ENCODE measurements at regions not wholly inside any gene's neighbourhood (a gene's known extent, or its start where the extent isn't known, plus 50 kb on each side); places are given as distances from the start of the nearest gene placed in this dataset.

GRCh38 chr22:48366591-48366990, 1461.1 kb downstream of the BRD1 start:
- no peaks in the 10 kb centered on the region for H3K9me3 Mint-ChIP-seq
- no peak for ATAC-seq (replicated peaks in 1 of 4)
- no peak overlapping the region for H3K4me3 ChIP-seq (ENCODE audit: control insufficient read depth in 1 of 2, extremely low read depth in 1 of 2, low read length in 1 of 2)
- H3K4me1 ChIP-seq (ENCODE audit: control insufficient read depth in 1 of 2, extremely low read depth in 1 of 2, insufficient read depth in 2 of 2, low read length in 2 of 2) = no peaks in the 10 kb centered on the region
- H3K27me3 ChIP-seq (replicated peaks in 1 of 2; ENCODE audit: control insufficient read depth in 2 of 2, extremely low read depth in 1 of 2, insufficient read depth in 2 of 2, low read length in 1 of 2) = peaks cover 0 to 21% of the 10 kb centered on the region in 2 experiments
- H3K36me3 Mint-ChIP-seq = no peaks in the 10 kb centered on the region
- no peaks in the 10 kb centered on the region for H3K9me3 ChIP-seq
- WGBS (ENCODE audit: insufficient coverage) = 73% methylated on average over 9 of the region's 9 CpGs
- H3K27me3 Mint-ChIP-seq = peaks cover 0 to 3% of the 10 kb centered on the region in 2 donors
- no peaks in the 10 kb centered on the region for H3K4me1 Mint-ChIP-seq
- H3K36me3 ChIP-seq (ENCODE audit: control insufficient read depth in 2 of 2, extremely low read depth in 1 of 2, insufficient read depth in 1 of 2, low read length in 1 of 2) = no peaks in the 10 kb centered on the region
- no peak for DNase-seq
- H3K27ac Mint-ChIP-seq = no peak overlapping the region
- POLR2A ChIA-PET = no interaction called here
- H3K4me3 Mint-ChIP-seq = no peak overlapping the region
- H3K27ac ChIP-seq (ENCODE audit: low read length) = no peak overlapping the region
- CTCF ChIA-PET = no interaction called here

GRCh38 chr22:48366056-48366455, 1461.6 kb downstream of the BRD1 start:
- Mint-ChIP-seq H3K36me3 (no peaks in the 10 kb centered on the region), H3K4me1 (no peaks in the 10 kb centered on the region), H3K9me3 (no peaks in the 10 kb centered on the region), H3K27me3 (peaks cover 0 to 3% of the 10 kb centered on the region in 2 donors), H3K27ac (no peak overlapping the region), H3K4me3 (no peak overlapping the region)
- Histone ChIP-seq H3K9me3 (no peaks in the 10 kb centered on the region), H3K27me3 (replicated peaks in 1 of 2; ENCODE audit: control insufficient read depth in 2 of 2, extremely low read depth in 1 of 2, insufficient read depth in 2 of 2, low read length in 1 of 2) (peaks cover 0 to 21% of the 10 kb centered on the region in 2 experiments), H3K27ac (ENCODE audit: low read length) (no peak overlapping the region), H3K36me3 (ENCODE audit: control insufficient read depth in 2 of 2, extremely low read depth in 1 of 2, insufficient read depth in 1 of 2, low read length in 1 of 2) (no peaks in the 10 kb centered on the region), H3K4me1 (ENCODE audit: control insufficient read depth in 1 of 2, extremely low read depth in 1 of 2, insufficient read depth in 2 of 2, low read length in 2 of 2) (no peaks in the 10 kb centered on the region), H3K4me3 (ENCODE audit: control insufficient read depth in 1 of 2, extremely low read depth in 1 of 2, low read length in 1 of 2) (no peak overlapping the region)
- no peak for DNase-seq
- ChIA-PET CTCF (no interaction called here), POLR2A (no interaction called here)
- WGBS (ENCODE audit: insufficient coverage) = 73% methylated on average over 6 of the region's 8 CpGs
- ATAC-seq (replicated peaks in 1 of 4) = no peak

GRCh38 chr22:48365386-48365785, 1462.3 kb downstream of the BRD1 start:
- peaks cover 0 to 16% of the 10 kb centered on the region in 2 experiments for H3K27me3 ChIP-seq (replicated peaks in 1 of 2; ENCODE audit: control insufficient read depth in 2 of 2, extremely low read depth in 1 of 2, insufficient read depth in 2 of 2, low read length in 1 of 2)
- no peaks in the 10 kb centered on the region for H3K4me1 ChIP-seq (ENCODE audit: control insufficient read depth in 1 of 2, extremely low read depth in 1 of 2, insufficient read depth in 2 of 2, low read length in 2 of 2)
- no peaks in the 10 kb centered on the region for H3K36me3 ChIP-seq (ENCODE audit: control insufficient read depth in 2 of 2, extremely low read depth in 1 of 2, insufficient read depth in 1 of 2, low read length in 1 of 2)
- Mint-ChIP-seq H3K27me3 (peaks cover 0 to 3% of the 10 kb centered on the region in 2 donors), H3K27ac (no peak overlapping the region), H3K4me1 (no peaks in the 10 kb centered on the region), H3K36me3 (no peaks in the 10 kb centered on the region), H3K4me3 (no peak overlapping the region), H3K9me3 (no peaks in the 10 kb centered on the region)
- DNase-seq (no peak), ATAC-seq (replicated peaks in 1 of 4) (no peak)
- POLR2A ChIA-PET = no interaction called here
- CTCF ChIA-PET = no interaction called here
- WGBS (ENCODE audit: insufficient coverage) = 97% methylated on average over 4 of the region's 4 CpGs
- H3K4me3 ChIP-seq (ENCODE audit: control insufficient read depth in 1 of 2, extremely low read depth in 1 of 2, low read length in 1 of 2) = no peak overlapping the region
- no peak overlapping the region for H3K27ac ChIP-seq (ENCODE audit: low read length)
- H3K9me3 ChIP-seq = no peaks in the 10 kb centered on the region

GRCh38 chr22:48362721-48363404, 1464.8 kb downstream of the BRD1 start:
- Mint-ChIP-seq H3K4me1 (no peaks in the 10 kb centered on the region), H3K4me3 (no peak overlapping the region), H3K9me3 (no peaks in the 10 kb centered on the region), H3K36me3 (no peaks in the 10 kb centered on the region), H3K27ac (no peak overlapping the region), H3K27me3 (no peaks in the 10 kb centered on the region)
- H3K9me3 ChIP-seq = no peaks in the 10 kb centered on the region
- CTCF ChIA-PET = no interaction called here
- POLR2A ChIA-PET = no interaction called here
- no peak for ATAC-seq (replicated peaks in 1 of 4)
- DNase-seq = no peak
- 81% methylated on average over 9 of the region's 15 CpGs for WGBS (ENCODE audit: insufficient coverage)
- H3K27me3 ChIP-seq (replicated peaks in 1 of 2; ENCODE audit: control insufficient read depth in 2 of 2, extremely low read depth in 1 of 2, insufficient read depth in 2 of 2, low read length in 1 of 2) = peaks cover 0 to 24% of the 10 kb centered on the region in 2 experiments
- H3K36me3 ChIP-seq (ENCODE audit: control insufficient read depth in 2 of 2, extremely low read depth in 1 of 2, insufficient read depth in 1 of 2, low read length in 1 of 2) = no peaks in the 10 kb centered on the region
- H3K4me1 ChIP-seq (ENCODE audit: control insufficient read depth in 1 of 2, extremely low read depth in 1 of 2, insufficient read depth in 2 of 2, low read length in 2 of 2) = no peaks in the 10 kb centered on the region
- H3K4me3 ChIP-seq (ENCODE audit: control insufficient read depth in 1 of 2, extremely low read depth in 1 of 2, low read length in 1 of 2) = no peak overlapping the region
- no peak overlapping the region for H3K27ac ChIP-seq (ENCODE audit: low read length)

- Histone ChIP-seq H3K4me1 (ENCODE audit: control insufficient read depth in 1 of 2, extremely low read depth in 1 of 2, insufficient read depth in 2 of 2, low read length in 2 of 2) (no peaks in the 10 kb centered on the region), H3K4me3 (ENCODE audit: control insufficient read depth in 1 of 2, extremely low read depth in 1 of 2, low read length in 1 of 2) (no peak overlapping the region), H3K36me3 (ENCODE audit: control insufficient read depth in 2 of 2, extremely low read depth in 1 of 2, insufficient read depth in 1 of 2, low read length in 1 of 2) (no peaks in the 10 kb centered on the region), H3K27ac (ENCODE audit: low read length) (no peak overlapping the region), H3K27me3 (replicated peaks in 1 of 2; ENCODE audit: control insufficient read depth in 2 of 2, extremely low read depth in 1 of 2, insufficient read depth in 2 of 2, low read length in 1 of 2) (peaks cover 0 to 25% of the 10 kb centered on the region in 2 experiments), H3K9me3 (no peaks in the 10 kb centered on the region)
- H3K27ac Mint-ChIP-seq = no peak overlapping the region
- no peaks in the 10 kb centered on the region for H3K9me3 Mint-ChIP-seq
- H3K36me3 Mint-ChIP-seq = no peaks in the 10 kb centered on the region
- POLR2A ChIA-PET = no interaction called here
- 89% methylated on average over 1 of the region's 1 CpG for WGBS (ENCODE audit: insufficient coverage)
- no peak overlapping the region for H3K4me3 Mint-ChIP-seq
- DNase-seq (no peak), ATAC-seq (replicated peaks in 1 of 4) (no peak)
- CTCF ChIA-PET = no interaction called here
- H3K4me1 Mint-ChIP-seq = no peaks in the 10 kb centered on the region
- H3K27me3 Mint-ChIP-seq = peaks cover 7 to 8% of the 10 kb centered on the region in 2 donors
These were observed 1466.5 kb downstream of the BRD1 start for GRCh38 chr22:48361099-48361639.

GRCh38 chr22:48359613-48359965, 1468.1 kb downstream of the BRD1 start:
- H3K4me1 ChIP-seq (ENCODE audit: control insufficient read depth in 1 of 2, extremely low read depth in 1 of 2, insufficient read depth in 2 of 2, low read length in 2 of 2) = no peaks in the 10 kb centered on the region
- Mint-ChIP-seq H3K4me3 (no peak overlapping the region), H3K36me3 (no peaks in the 10 kb centered on the region), H3K4me1 (no peaks in the 10 kb centered on the region), H3K9me3 (no peaks in the 10 kb centered on the region), H3K27ac (no peak overlapping the region), H3K27me3 (peaks cover 9% of the 10 kb centered on the region in 2 donors)
- H3K4me3 ChIP-seq (ENCODE audit: control insufficient read depth in 1 of 2, extremely low read depth in 1 of 2, low read length in 1 of 2) = no peak overlapping the region
- DNase-seq (no peak), ATAC-seq (replicated peaks in 1 of 4) (no peak)
- CTCF ChIA-PET = no interaction called here
- H3K9me3 ChIP-seq = no peaks in the 10 kb centered on the region
- POLR2A ChIA-PET = no interaction called here
- 87% methylated on average over 14 of the region's 14 CpGs for WGBS (ENCODE audit: insufficient coverage)
- H3K36me3 ChIP-seq (ENCODE audit: control insufficient read depth in 2 of 2, extremely low read depth in 1 of 2, insufficient read depth in 1 of 2, low read length in 1 of 2) = no peaks in the 10 kb centered on the region
- no peak overlapping the region for H3K27ac ChIP-seq (ENCODE audit: low read length)
- peaks cover 0 to 25% of the 10 kb centered on the region in 2 experiments for H3K27me3 ChIP-seq (replicated peaks in 1 of 2; ENCODE audit: control insufficient read depth in 2 of 2, extremely low read depth in 1 of 2, insufficient read depth in 2 of 2, low read length in 1 of 2)

Measured in T-cell (primary cell).